Natural killer cell (primary cell): ENCODE measurements at regions not wholly inside any gene's neighbourhood (a gene's known extent, or its start where the extent isn't known, plus 50 kb on each side); places are given as distances from the start of the nearest gene placed in this dataset.

Source experiments
- ATAC-seq, 3 donors: fragments of 150-1000 bp in 2 of 3; fragments of 200-7000 bp in 1 of 3; cut with Tn5 transposase; 1 replicate in 1 of 3; 2 replicates in 2 of 3; pipeline ENCODE4 v1.10.0; 2021; ENCODE audit warnings: mild to moderate bottlenecking in 2 of 3, moderate library complexity in 2 of 3
- DNase-seq, 2 donors: peaks; one replicate each; pipeline versions ENCODE4 v3.0.0 to v3.0.0-alpha.2; 2013 to 2021; ENCODE audit warnings: mixed read lengths in 1 of 2
- H3K27ac ChIP-seq: one replicate; pipeline ENCODE4 v1.5.1; 2013; ENCODE audit warnings: mild to moderate bottlenecking, low read length
- H3K27me3 ChIP-seq: one replicate; pipeline ENCODE4 v1.6.1; 2013; ENCODE audit warnings: low read length; ENCODE audit not compliant: control insufficient read depth, insufficient read depth
- H3K36me3 ChIP-seq: one replicate; pipeline ENCODE4 v1.6.1; 2013; ENCODE audit warnings: low read length; ENCODE audit not compliant: control insufficient read depth, insufficient read depth
- H3K4me1 ChIP-seq: one replicate; pipeline ENCODE4 v1.6.1; 2013; ENCODE audit warnings: low read length; ENCODE audit not compliant: control insufficient read depth, insufficient read depth
- H3K4me3 ChIP-seq: one replicate; pipeline ENCODE4 v1.5.1; 2013; ENCODE audit warnings: low read length
- H3K9me3 ChIP-seq: one replicate; pipeline ENCODE4 v1.6.1; 2013; ENCODE audit warnings: low read length; ENCODE audit not compliant: control insufficient read depth, insufficient read depth
- H3K27ac Mint-ChIP-seq, 2 donors: one replicate each; pipeline ENCODE4 v1.8.0; 2022; ENCODE audit warnings: mild to moderate bottlenecking in 2 of 2, mixed read lengths in 2 of 2, moderate library complexity in 1 of 2
- H3K27me3 Mint-ChIP-seq, 2 donors: one replicate each; pipeline ENCODE4 v1.8.0; 2022; ENCODE audit warnings: low read depth in 2 of 2, mixed read lengths in 2 of 2
- H3K36me3 Mint-ChIP-seq: one replicate; pipeline ENCODE4 v1.8.0; 2022; ENCODE audit warnings: mixed read lengths
- H3K4me1 Mint-ChIP-seq, 2 donors: one replicate each; pipeline ENCODE4 v1.8.0; 2022; ENCODE audit warnings: mixed read lengths in 2 of 2
- H3K4me3 Mint-ChIP-seq: one replicate; pipeline ENCODE4 v1.8.0; 2022; ENCODE audit warnings: mild to moderate bottlenecking, moderate library complexity, mixed read lengths
- H3K9me3 Mint-ChIP-seq, 2 donors: one replicate each; pipeline ENCODE4 v1.8.0; 2022; ENCODE audit warnings: mixed read lengths in 2 of 2
- CTCF ChIP-seq: fragments of 200-600 bp; IDR thresholded peaks from one replicate; pipeline ENCODE4 v1.8.0; 2022; ENCODE audit warnings: antibody characterized with exemption
- WGBS: methylation state at CpG from one replicate; pipeline ENCODE4 v1.1.7; 2013; ENCODE audit warnings: missing lambda C conversion rate; ENCODE audit not compliant: insufficient coverage; 5-methylcytosine and 5-hydroxymethylcytosine counted together
- intact Hi-C: fragments of 100-400 bp; cut with micrococcal nuclease; formaldehyde crosslinking; loops from one replicate; pipeline ENCODE4 v1.14.2; 2022

- DNase-seq (no peak), ATAC-seq (no peak)
- Mint-ChIP-seq H3K27ac (no peak overlapping the region), H3K9me3 (no peaks in the 10 kb centered on the region), H3K36me3 (no peaks in the 10 kb centered on the region), H3K27me3 (peaks cover 9 to 15% of the 10 kb centered on the region in 2 donors), H3K4me1 (peaks cover 11% of the 10 kb centered on the region in 2 donors), H3K4me3 (peak overlapping the region; percentile 35)
- no peak for TF ChIP-seq CTCF
- Histone ChIP-seq H3K4me3 (no peak overlapping the region), H3K27me3 (no peaks in the 10 kb centered on the region), H3K4me1 (peaks cover 30% of the 10 kb centered on the region), H3K36me3 (no peaks in the 10 kb centered on the region), H3K27ac (no peak overlapping the region), H3K9me3 (no peaks in the 10 kb centered on the region)
- 83% methylated on average over 5 of the region's 7 CpGs for WGBS
- intact Hi-C loops: no loop called here
Measured at GRCh38 chr10:30782157-30782536, 152.6 kb upstream of the LYZL2 start.

- H3K9me3 Mint-ChIP-seq: no peaks in the 10 kb centered on the region
- peaks cover 11% of the 10 kb centered on the region in 2 donors for H3K4me1 Mint-ChIP-seq
- no peak overlapping the region for H3K27ac Mint-ChIP-seq
- Histone ChIP-seq H3K4me1 (peaks cover 30% of the 10 kb centered on the region), H3K27me3 (no peaks in the 10 kb centered on the region), H3K9me3 (no peaks in the 10 kb centered on the region), H3K4me3 (no peak overlapping the region), H3K27ac (no peak overlapping the region), H3K36me3 (no peaks in the 10 kb centered on the region)
- DNase-seq (no peak), ATAC-seq (no peak)
- TF ChIP-seq CTCF: no peak
- 96% methylated on average over 12 of the region's 12 CpGs for WGBS
- peaks cover 9 to 15% of the 10 kb centered on the region in 2 donors for H3K27me3 Mint-ChIP-seq
- intact Hi-C loops: no loop called here
- H3K36me3 Mint-ChIP-seq: no peaks in the 10 kb centered on the region
- no peak overlapping the region for H3K4me3 Mint-ChIP-seq
Measured at GRCh38 chr10:30781670-30782121, 152.1 kb upstream of the LYZL2 start.

- WGBS: 40% methylated on average over 1 of the region's 1 CpG
- Histone ChIP-seq H3K27ac (no peak overlapping the region), H3K36me3 (no peaks in the 10 kb centered on the region), H3K4me3 (no peak overlapping the region), H3K4me1 (peaks cover 18% of the 10 kb centered on the region), H3K27me3 (no peaks in the 10 kb centered on the region), H3K9me3 (no peaks in the 10 kb centered on the region)
- no peak overlapping the region for H3K4me3 Mint-ChIP-seq
- TF ChIP-seq CTCF: no peak
- H3K36me3 Mint-ChIP-seq: no peaks in the 10 kb centered on the region
- DNase-seq: no peak
- H3K9me3 Mint-ChIP-seq: no peaks in the 10 kb centered on the region
- H3K27ac Mint-ChIP-seq: no peak overlapping the region
- intact Hi-C loops: no loop called here
- peaks cover 4% of the 10 kb centered on the region in 2 donors for H3K4me1 Mint-ChIP-seq
- H3K27me3 Mint-ChIP-seq: peaks cover 6 to 15% of the 10 kb centered on the region in 2 donors
- ATAC-seq: no peak
Measured at GRCh38 chr10:30778769-30779168, 149.2 kb upstream of the LYZL2 start.

- Mint-ChIP-seq H3K27ac (no peak overlapping the region), H3K4me3 (no peak overlapping the region)
- no peak overlapping the region for H3K27ac ChIP-seq
Measured at GRCh38 chr10:30775779-30776591, 146.4 kb upstream of the LYZL2 start.

More at GRCh38 chr10:30775779-30776591, 146.4 kb upstream of the LYZL2 start:
- H3K36me3 Mint-ChIP-seq: no peaks in the 10 kb centered on the region
- WGBS: 81% methylated on average over 10 of the region's 10 CpGs
- DNase-seq: no peak
- TF ChIP-seq CTCF: no peak
- Histone ChIP-seq H3K4me3 (no peak overlapping the region), H3K36me3 (no peaks in the 10 kb centered on the region), H3K4me1 (no peaks in the 10 kb centered on the region), H3K27me3 (no peaks in the 10 kb centered on the region), H3K9me3 (no peaks in the 10 kb centered on the region)
- peaks cover 6% of the 10 kb centered on the region in 2 donors for H3K27me3 Mint-ChIP-seq
- H3K9me3 Mint-ChIP-seq: peaks cover 0 to 3% of the 10 kb centered on the region in 2 donors
- H3K4me1 Mint-ChIP-seq: no peaks in the 10 kb centered on the region
- ATAC-seq: no peak
- intact Hi-C loops: no loop called here
